ENCODE measurements at regions not wholly inside any gene's neighbourhood (a gene's known extent, or its start where the extent isn't known, plus 50 kb on each side); places are given as distances from the start of the nearest gene placed in this dataset.

- TF ChIP-seq CTCF (IDR thresholded peaks at IDR 0.05; ENCODE audit: insufficient read depth, low read length, poor library complexity, severe bottlenecking), result no peak
- no peaks in the 10 kb centered on the region for H3K36me3 ChIP-seq (ENCODE audit: control insufficient read depth, insufficient read depth, low read length)
- no peak for DNase-seq (ENCODE audit: low read depth)
- no peak overlapping the region for H3K4me3 ChIP-seq (ENCODE audit: low read depth, low read length)
- no peaks in the 10 kb centered on the region for H3K27me3 ChIP-seq (ENCODE audit: control insufficient read depth, insufficient read depth, low read length)
These were observed 137.2 kb upstream of the ARHGAP5 start for GRCh38 chr14:31939934-31940333.

DNA sequence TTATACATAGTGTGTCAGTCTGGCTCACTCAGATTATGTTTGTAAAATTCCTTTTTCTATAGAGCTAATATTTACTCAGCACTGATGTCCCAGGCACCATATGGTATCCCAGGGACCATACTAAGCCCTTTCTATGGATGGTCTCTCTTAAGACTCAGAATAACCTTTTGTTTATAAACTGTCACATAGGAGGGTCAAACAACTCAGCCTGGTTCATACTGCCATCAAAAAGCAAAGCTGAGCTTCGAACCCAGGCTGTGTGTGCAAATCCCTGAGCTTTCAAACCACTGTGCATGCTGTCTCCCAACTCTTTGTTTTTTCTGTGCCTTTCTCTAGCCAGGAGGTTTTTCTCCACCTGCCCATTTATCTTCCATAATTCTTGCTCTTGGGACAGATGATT is 135.6 kb upstream of the ARHGAP5 start:
- no peak for TF ChIP-seq CTCF (IDR thresholded peaks at IDR 0.05; ENCODE audit: insufficient read depth, low read length, poor library complexity, severe bottlenecking)
- no peaks in the 10 kb centered on the region for H3K36me3 ChIP-seq (ENCODE audit: control insufficient read depth, insufficient read depth, low read length)
- no peak overlapping the region for H3K4me3 ChIP-seq (ENCODE audit: low read depth, low read length)
- no peaks in the 10 kb centered on the region for H3K27me3 ChIP-seq (ENCODE audit: control insufficient read depth, insufficient read depth, low read length)
- no peak for DNase-seq (ENCODE audit: low read depth)

- no peak for DNase-seq (ENCODE audit: low read depth)
- no peak for TF ChIP-seq CTCF (IDR thresholded peaks at IDR 0.05; ENCODE audit: insufficient read depth, low read length, poor library complexity, severe bottlenecking)
- no peaks in the 10 kb centered on the region for H3K27me3 ChIP-seq (ENCODE audit: control insufficient read depth, insufficient read depth, low read length)
- H3K4me3 ChIP-seq (ENCODE audit: low read depth, low read length), result no peak overlapping the region
- no peaks in the 10 kb centered on the region for H3K36me3 ChIP-seq (ENCODE audit: control insufficient read depth, insufficient read depth, low read length)
These were observed 134.8 kb upstream of the ARHGAP5 start for GRCh38 chr14:31942166-31942841.

GRCh38 chr14:31943217-31943799 is 133.8 kb upstream of the ARHGAP5 start:
- H3K36me3 ChIP-seq (ENCODE audit: control insufficient read depth, insufficient read depth, low read length), result no peaks in the 10 kb centered on the region
- DNase-seq (ENCODE audit: low read depth), result no peak
- no peaks in the 10 kb centered on the region for H3K27me3 ChIP-seq (ENCODE audit: control insufficient read depth, insufficient read depth, low read length)
- H3K4me3 ChIP-seq (ENCODE audit: low read depth, low read length), result no peak overlapping the region
- no peak for TF ChIP-seq CTCF (IDR thresholded peaks at IDR 0.05; ENCODE audit: insufficient read depth, low read length, poor library complexity, severe bottlenecking)

GRCh38 chr14:31943861-31944255 is 133.2 kb upstream of the ARHGAP5 start:
- Histone ChIP-seq H3K27me3 (ENCODE audit: control insufficient read depth, insufficient read depth, low read length) (no peaks in the 10 kb centered on the region), H3K36me3 (ENCODE audit: control insufficient read depth, insufficient read depth, low read length) (no peaks in the 10 kb centered on the region), H3K4me3 (ENCODE audit: low read depth, low read length) (no peak overlapping the region)
- no peak for DNase-seq (ENCODE audit: low read depth)
- no peak for TF ChIP-seq CTCF (IDR thresholded peaks at IDR 0.05; ENCODE audit: insufficient read depth, low read length, poor library complexity, severe bottlenecking)

All from kidney epithelial cell (primary cell).